ENCODE measurements at regions not wholly inside any gene's neighbourhood (a gene's known extent, or its start where the extent isn't known, plus 50 kb on each side); places are given as distances from the start of the nearest gene placed in this dataset.

- Histone ChIP-seq H3K36me3 (no peaks in the 10 kb centered on the region), H3K27ac (no peak overlapping the region), H3K27me3 (no peaks in the 10 kb centered on the region), H3K4me1 (no peaks in the 10 kb centered on the region), H3K4me3 (no peak overlapping the region), H3K9me3 (no peaks in the 10 kb centered on the region)
- no peak for DNase-seq
- intact Hi-C loops (cut with DNase I; ENCODE audit: low total_unique reads) (no loop called here), in situ Hi-C loops (cut with MboI; ENCODE audit: low pct_ligation_motif_present in 1 of 4, low pct_unique_long_range_greater_than_20kb in 1 of 4, low sequenced_read_pairs in 3 of 4) (no loop called here)
- WGBS, 2 donors (ENCODE audit: low coverage in 1 of 2), result 69 to 75% methylated on average over 3 of the region's 3 CpGs
- no peak for TF ChIP-seq POLR2A (IDR thresholded peaks at IDR 0.05)
Measured at GRCh38 chr2:167487728-167488127, 599.4 kb downstream of the XIRP2 start.

- Histone ChIP-seq H3K9me3 (no peaks in the 10 kb centered on the region), H3K36me3 (no peaks in the 10 kb centered on the region), H3K4me1 (no peaks in the 10 kb centered on the region), H3K27me3 (no peaks in the 10 kb centered on the region), H3K4me3 (no peak overlapping the region), H3K27ac (no peak overlapping the region)
- in situ Hi-C loops (cut with MboI; ENCODE audit: low pct_ligation_motif_present in 1 of 4, low pct_unique_long_range_greater_than_20kb in 1 of 4, low sequenced_read_pairs in 3 of 4) (no loop called here), intact Hi-C loops (cut with DNase I; ENCODE audit: low total_unique reads) (no loop called here)
- no peak for DNase-seq
- WGBS, 2 donors (ENCODE audit: low coverage in 1 of 2), result 44 to 72% methylated on average over 1 of the region's 1 CpG
- TF ChIP-seq POLR2AphosphoS5 (IDR thresholded peaks at IDR 0.05), result no peak
- no peak for TF ChIP-seq POLR2A (IDR thresholded peaks at IDR 0.05)
- TF ChIP-seq CTCF (IDR thresholded peaks at IDR 0.05), result no peak
- TF ChIP-seq EP300 (IDR thresholded peaks at IDR 0.05; ENCODE audit: low read depth), result no peak
Measured at GRCh38 chr2:167484875-167485274, 596.6 kb downstream of the XIRP2 start.

- no peaks in the 10 kb centered on the region for H3K27me3 ChIP-seq
- 68 to 70% methylated on average over 2 of the region's 2 CpGs for WGBS, 2 donors (ENCODE audit: low coverage in 1 of 2)
- H3K4me3 ChIP-seq, result no peak overlapping the region
- no peak overlapping the region for H3K27ac ChIP-seq
- in situ Hi-C loops (cut with MboI; ENCODE audit: low pct_ligation_motif_present in 1 of 4, low pct_unique_long_range_greater_than_20kb in 1 of 4, low sequenced_read_pairs in 3 of 4) (no loop called here), intact Hi-C loops (cut with DNase I; ENCODE audit: low total_unique reads) (no loop called here)
- no peak for TF ChIP-seq EP300 (IDR thresholded peaks at IDR 0.05; ENCODE audit: low read depth)
- no peaks in the 10 kb centered on the region for H3K9me3 ChIP-seq
- no peaks in the 10 kb centered on the region for H3K4me1 ChIP-seq
- DNase-seq, result no peak
- H3K36me3 ChIP-seq, result no peaks in the 10 kb centered on the region
Measured at GRCh38 chr2:167480986-167481309, 592.7 kb downstream of the XIRP2 start.

GRCh38 chr2:167480232-167480985 lies 592.1 kb downstream of the XIRP2 start:
- no peaks in the 10 kb centered on the region for H3K4me1 ChIP-seq
- no peak overlapping the region for H3K4me3 ChIP-seq
- TF ChIP-seq POLR2AphosphoS5 (IDR thresholded peaks at IDR 0.05), result no peak
- no peak for TF ChIP-seq CTCF (IDR thresholded peaks at IDR 0.05)
- TF ChIP-seq EP300 (IDR thresholded peaks at IDR 0.05; ENCODE audit: low read depth), result no peak
- no peak for TF ChIP-seq POLR2A (IDR thresholded peaks at IDR 0.05)
- no peak for DNase-seq
- H3K27ac ChIP-seq, result no peak overlapping the region
- H3K36me3 ChIP-seq, result no peaks in the 10 kb centered on the region
- WGBS, 2 donors (ENCODE audit: low coverage in 1 of 2), result 86 to 87% methylated on average over 3 to 6 of the region's 6 CpGs
- no peaks in the 10 kb centered on the region for H3K27me3 ChIP-seq
- H3K9me3 ChIP-seq, result no peaks in the 10 kb centered on the region
- in situ Hi-C loops (cut with MboI; ENCODE audit: low pct_ligation_motif_present in 1 of 4, low pct_unique_long_range_greater_than_20kb in 1 of 4, low sequenced_read_pairs in 3 of 4), result no loop called here
- intact Hi-C loops (cut with DNase I; ENCODE audit: low total_unique reads), result no loop called here

GRCh38 chr2:167478196-167478595 lies 589.9 kb downstream of the XIRP2 start:
- no peaks in the 10 kb centered on the region for H3K4me1 ChIP-seq
- TF ChIP-seq POLR2AphosphoS5 (IDR thresholded peaks at IDR 0.05) (no peak), EP300 (IDR thresholded peaks at IDR 0.05; ENCODE audit: low read depth) (no peak), POLR2A (IDR thresholded peaks at IDR 0.05) (no peak), CTCF (IDR thresholded peaks at IDR 0.05) (no peak)
- H3K4me3 ChIP-seq, result no peak overlapping the region
- H3K9me3 ChIP-seq, result no peaks in the 10 kb centered on the region
- H3K27me3 ChIP-seq, result no peaks in the 10 kb centered on the region
- no peak for DNase-seq
- WGBS, 2 donors (ENCODE audit: low coverage in 1 of 2), result 87 to 92% methylated on average over 3 of the region's 3 CpGs
- H3K36me3 ChIP-seq, result no peaks in the 10 kb centered on the region
- in situ Hi-C loops (cut with MboI; ENCODE audit: low pct_ligation_motif_present in 1 of 4, low pct_unique_long_range_greater_than_20kb in 1 of 4, low sequenced_read_pairs in 3 of 4) (no loop called here), intact Hi-C loops (cut with DNase I; ENCODE audit: low total_unique reads) (no loop called here)
- H3K27ac ChIP-seq, result no peak overlapping the region

All from transverse colon (tissue), 4 donors.